ES-I3 (cell line): ENCODE measurements at regions not wholly inside any gene's neighbourhood (a gene's known extent, or its start where the extent isn't known, plus 50 kb on each side); places are given as distances from the start of the nearest gene placed in this dataset.

Experiments used
- H3K36me3 ChIP-seq: 2 replicates; pipeline ENCODE4 v1.6.1; 2013; ENCODE audit warnings: mild to moderate bottlenecking, low read length, control low read depth, moderate library complexity; ENCODE audit not compliant: insufficient read depth
- H3K4me1 ChIP-seq: 2 replicates; pipeline ENCODE4 v1.6.1; 2013; ENCODE audit warnings: mild to moderate bottlenecking, control low read depth, low read length; ENCODE audit not compliant: insufficient read depth
- H3K9ac ChIP-seq: 2 replicates; pipeline ENCODE4 v1.6.1; 2013; ENCODE audit warnings: low read depth, mild to moderate bottlenecking, low read length, moderate library complexity
- H3K9me3 ChIP-seq: 2 replicates; pipeline ENCODE4 v1.6.1; 2013; ENCODE audit warnings: mild to moderate bottlenecking, low read length, moderate library complexity; ENCODE audit not compliant: control insufficient read depth, insufficient read depth

- H3K36me3 ChIP-seq = no peaks in the 10 kb centered on the region
- peaks cover 14% of the 10 kb centered on the region; the same call in 1 of the 2 replicates for H3K4me1 ChIP-seq
- no peaks in the 10 kb centered on the region for H3K9me3 ChIP-seq
- H3K9ac ChIP-seq = no peak overlapping the region
Observed at GRCh38 chr2:16584824-16585540, 80.7 kb downstream of the CYRIA start.

GRCh38 chr2:16584084-16584483 is 81.5 kb downstream of the CYRIA start:
- Histone ChIP-seq H3K4me1 (peaks cover 10% of the 10 kb centered on the region; the same call in 1 of the 2 replicates), H3K9ac (no peak overlapping the region), H3K9me3 (no peaks in the 10 kb centered on the region), H3K36me3 (no peaks in the 10 kb centered on the region)

DNA sequence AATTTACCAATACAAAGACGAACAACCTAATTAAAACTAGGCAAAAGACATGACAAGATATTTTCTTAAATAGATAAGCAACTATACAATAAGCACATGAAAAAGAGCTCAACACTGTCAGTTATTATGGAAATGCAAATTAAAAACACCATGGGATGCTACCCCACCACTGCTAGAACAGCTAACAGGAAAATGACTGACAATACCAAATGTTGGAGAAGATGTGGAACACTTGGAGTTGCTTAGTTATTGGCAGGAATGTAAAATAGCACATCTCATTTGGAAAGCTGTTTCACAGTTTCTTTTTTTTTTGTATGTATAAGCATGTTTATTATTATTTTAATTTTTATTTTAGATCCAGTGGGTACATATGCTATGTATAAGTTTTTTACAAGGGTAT is 84.4 kb downstream of the CYRIA start:
- H3K36me3 ChIP-seq = no peaks in the 10 kb centered on the region
- H3K4me1 ChIP-seq = no peaks in the 10 kb centered on the region

GRCh38 chr2:16578081-16578480 is 87.6 kb downstream of the CYRIA start:
- H3K9me3 ChIP-seq = 0 out of 2 replicates have a peak, but pooled peaks cover 5% of the 10 kb centered on the region
- no peaks in the 10 kb centered on the region for H3K4me1 ChIP-seq
- no peaks in the 10 kb centered on the region for H3K36me3 ChIP-seq
- no peak overlapping the region for H3K9ac ChIP-seq

More for the DNA sequence above, 84.4 kb downstream of the CYRIA start:
- no peak overlapping the region for H3K9ac ChIP-seq
- H3K9me3 ChIP-seq = no peaks in the 10 kb centered on the region

- Histone ChIP-seq H3K4me1 (no peaks in the 10 kb centered on the region), H3K9me3 (0 out of 2 replicates have a peak, but pooled peaks cover 5% of the 10 kb centered on the region), H3K36me3 (no peaks in the 10 kb centered on the region)
Observed at GRCh38 chr2:16570516-16570915, 95.1 kb downstream of the CYRIA start.

DNA sequence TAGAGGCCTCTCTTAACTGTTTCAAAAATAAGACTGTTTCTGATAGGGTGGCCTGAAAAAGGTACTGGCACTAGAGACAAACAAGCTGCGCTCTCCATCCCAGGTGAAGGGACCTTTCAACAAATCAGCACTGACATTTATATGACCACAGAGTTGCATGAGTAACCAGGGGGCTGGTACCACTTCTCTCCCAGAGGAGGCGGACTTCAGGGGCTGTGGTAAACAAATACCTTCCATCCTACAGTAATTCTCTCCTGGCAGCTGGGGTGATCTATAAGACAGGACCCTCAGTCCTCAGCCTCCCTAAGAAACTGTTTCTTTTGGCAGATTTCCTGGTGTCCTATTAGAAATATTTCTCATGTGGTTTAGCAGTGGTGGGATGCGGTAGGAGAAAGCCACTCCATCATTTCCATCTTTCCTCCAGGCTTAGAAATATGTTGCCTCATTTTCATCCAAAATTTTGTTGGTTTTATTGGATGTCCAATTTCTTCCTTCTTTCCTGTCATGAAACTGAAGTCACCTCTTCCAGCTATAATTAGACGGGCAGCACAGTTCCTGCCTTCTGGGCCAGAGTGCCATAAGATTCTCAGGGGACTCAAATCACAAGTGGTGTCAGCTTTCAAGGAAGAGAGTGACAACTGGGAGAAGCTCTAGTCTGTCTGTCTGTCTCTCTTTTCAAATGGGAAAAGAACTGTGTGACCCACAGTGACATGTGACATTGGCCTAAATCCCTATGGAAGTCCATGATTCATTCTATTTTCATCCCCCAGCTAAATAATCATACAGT is 96.4 kb downstream of the CYRIA start:
- no peaks in the 10 kb centered on the region for H3K9me3 ChIP-seq
- no peaks in the 10 kb centered on the region for H3K4me1 ChIP-seq
- no peak overlapping the region for H3K9ac ChIP-seq
- H3K36me3 ChIP-seq = no peaks in the 10 kb centered on the region

More at GRCh38 chr2:16570516-16570915, 95.1 kb downstream of the CYRIA start:
- H3K9ac ChIP-seq = no peak overlapping the region

GRCh38 chr2:16566701-16567100 is 98.9 kb downstream of the CYRIA start:
- H3K36me3 ChIP-seq = no peaks in the 10 kb centered on the region
- no peaks in the 10 kb centered on the region for H3K4me1 ChIP-seq
- no peak overlapping the region for H3K9ac ChIP-seq
- H3K9me3 ChIP-seq = no peaks in the 10 kb centered on the region

DNA sequence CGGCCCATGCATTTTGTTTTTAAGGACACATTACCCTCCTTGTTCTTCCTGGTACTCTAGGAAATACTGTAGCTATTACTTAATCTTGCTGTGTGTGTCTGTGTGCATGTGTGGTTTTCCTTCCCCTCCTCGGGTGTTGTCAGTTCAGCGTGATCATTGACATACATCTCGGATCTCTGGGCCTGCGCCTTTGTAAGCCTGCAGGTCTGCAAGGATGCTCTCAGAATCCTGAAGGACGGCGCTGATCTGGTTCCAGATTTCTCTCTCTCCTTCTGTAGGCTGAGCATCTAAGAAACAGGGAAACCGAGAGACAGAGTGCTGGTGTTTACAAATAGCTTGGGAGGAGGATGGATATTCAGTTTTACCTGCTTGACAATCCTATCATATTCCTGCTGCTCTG is 100.2 kb downstream of the CYRIA start:
- Histone ChIP-seq H3K36me3 (no peaks in the 10 kb centered on the region), H3K9me3 (no peaks in the 10 kb centered on the region), H3K9ac (no peak overlapping the region), H3K4me1 (no peaks in the 10 kb centered on the region)

DNA sequence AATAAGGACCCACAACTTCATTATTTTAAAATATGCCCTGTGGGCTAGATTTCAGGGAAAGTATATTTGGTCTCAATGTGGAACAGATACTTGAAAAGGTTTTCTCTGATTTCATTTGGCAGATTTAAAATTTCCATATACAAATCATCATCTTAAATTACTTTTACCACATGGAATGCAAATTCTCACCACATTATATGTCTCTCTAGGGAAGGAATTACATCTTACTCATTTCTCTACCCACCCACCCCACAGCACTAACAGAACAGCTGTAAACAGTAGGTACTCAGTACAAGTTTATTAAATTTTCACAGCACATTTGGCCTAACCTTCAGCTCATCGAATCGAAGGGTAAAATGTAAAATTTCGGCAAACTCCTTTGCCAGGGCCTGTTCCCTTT is 104.0 kb downstream of the CYRIA start:
- Histone ChIP-seq H3K9ac (no peak overlapping the region), H3K4me1 (no peaks in the 10 kb centered on the region), H3K9me3 (no peaks in the 10 kb centered on the region), H3K36me3 (no peaks in the 10 kb centered on the region)

GRCh38 chr2:16561251-16561650 is 104.4 kb downstream of the CYRIA start:
- no peaks in the 10 kb centered on the region for H3K36me3 ChIP-seq
- no peak overlapping the region for H3K9ac ChIP-seq
- no peaks in the 10 kb centered on the region for H3K9me3 ChIP-seq
- no peaks in the 10 kb centered on the region for H3K4me1 ChIP-seq

DNA sequence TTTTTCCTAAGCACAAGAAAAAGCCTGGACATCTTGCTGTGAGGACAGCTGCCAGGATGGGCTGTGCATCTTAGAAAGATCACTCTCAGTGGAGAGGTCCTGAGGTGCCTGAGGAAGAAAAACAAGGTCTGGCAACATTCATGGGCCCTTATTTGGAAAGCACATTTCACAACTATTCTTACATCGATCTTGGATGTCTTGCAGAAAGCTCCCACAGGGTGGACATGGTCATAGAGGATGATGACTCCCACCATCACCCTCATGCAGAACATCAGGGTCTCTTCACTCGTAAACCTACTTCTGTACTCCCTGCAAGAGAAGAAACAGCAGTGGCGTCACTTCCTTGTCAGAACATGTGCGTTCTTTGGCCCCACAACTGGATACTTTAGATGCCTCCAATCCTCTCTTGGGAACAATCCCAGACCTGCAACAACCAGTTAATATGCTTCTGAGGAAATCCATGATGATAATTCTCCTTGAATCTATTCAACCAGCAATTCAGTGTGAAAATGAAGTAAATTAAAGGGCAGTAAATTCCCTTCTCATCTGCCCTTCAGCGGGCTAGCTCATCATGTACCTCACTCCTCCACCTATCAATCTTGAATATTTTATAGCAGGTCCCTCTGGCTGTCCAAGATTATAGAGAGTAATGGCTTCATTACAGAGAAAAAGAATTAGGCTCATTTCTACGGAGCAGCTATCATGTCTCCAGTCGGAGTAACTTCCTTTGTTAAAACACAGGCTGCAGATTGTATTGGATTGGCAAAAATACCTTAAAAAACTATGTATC is 106.2 kb downstream of the CYRIA start:
- no peak overlapping the region for H3K9ac ChIP-seq
- no peaks in the 10 kb centered on the region for H3K4me1 ChIP-seq
- H3K36me3 ChIP-seq = no peaks in the 10 kb centered on the region
- no peaks in the 10 kb centered on the region for H3K9me3 ChIP-seq

DNA sequence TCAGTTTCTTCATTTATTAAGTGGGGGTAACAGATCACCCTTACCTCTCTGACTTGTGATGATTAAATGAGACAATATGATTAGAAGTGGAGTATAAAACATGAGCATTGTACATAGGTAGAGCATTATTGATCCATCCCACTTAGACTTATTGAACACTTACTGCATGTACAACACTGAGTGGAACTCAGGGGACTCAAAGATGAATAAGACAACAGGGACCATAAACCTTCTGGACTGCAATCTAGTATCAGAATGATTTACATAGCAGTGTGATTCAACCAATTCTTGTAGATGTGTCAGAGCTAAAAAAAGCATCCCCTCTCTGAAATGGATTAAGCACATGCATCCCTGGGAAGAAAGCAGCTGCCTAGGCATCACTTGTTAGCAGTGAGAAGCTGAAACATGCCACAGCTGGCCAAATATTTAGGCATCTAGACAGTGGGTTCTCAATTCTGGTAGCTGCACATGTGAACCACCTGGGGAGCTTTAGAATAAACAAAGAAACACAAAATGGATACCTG is 111.5 kb downstream of the CYRIA start:
- Histone ChIP-seq H3K36me3 (no peaks in the 10 kb centered on the region), H3K9ac (no peak overlapping the region), H3K9me3 (no peaks in the 10 kb centered on the region), H3K4me1 (no peaks in the 10 kb centered on the region)

GRCh38 chr2:16553226-16553625 is 112.4 kb downstream of the CYRIA start:
- H3K9me3 ChIP-seq = no peaks in the 10 kb centered on the region
- H3K4me1 ChIP-seq = no peaks in the 10 kb centered on the region
- H3K36me3 ChIP-seq = no peaks in the 10 kb centered on the region
- H3K9ac ChIP-seq = no peak overlapping the region

GRCh38 chr2:16552202-16552601 is 113.4 kb downstream of the CYRIA start:
- no peaks in the 10 kb centered on the region for H3K9me3 ChIP-seq
- H3K4me1 ChIP-seq = no peaks in the 10 kb centered on the region
- no peaks in the 10 kb centered on the region for H3K36me3 ChIP-seq
- no peak overlapping the region for H3K9ac ChIP-seq
